T-helper 1 cell (primary cell): ENCODE measurements at regions not wholly inside any gene's neighbourhood (a gene's known extent, or its start where the extent isn't known, plus 50 kb on each side); places are given as distances from the start of the nearest gene placed in this dataset.

Experiments used
- DNase-seq, 5 donors: peaks; one replicate each; pipeline ENCODE4 v3.0.0-alpha.2; 2012 to 2020

DNA sequence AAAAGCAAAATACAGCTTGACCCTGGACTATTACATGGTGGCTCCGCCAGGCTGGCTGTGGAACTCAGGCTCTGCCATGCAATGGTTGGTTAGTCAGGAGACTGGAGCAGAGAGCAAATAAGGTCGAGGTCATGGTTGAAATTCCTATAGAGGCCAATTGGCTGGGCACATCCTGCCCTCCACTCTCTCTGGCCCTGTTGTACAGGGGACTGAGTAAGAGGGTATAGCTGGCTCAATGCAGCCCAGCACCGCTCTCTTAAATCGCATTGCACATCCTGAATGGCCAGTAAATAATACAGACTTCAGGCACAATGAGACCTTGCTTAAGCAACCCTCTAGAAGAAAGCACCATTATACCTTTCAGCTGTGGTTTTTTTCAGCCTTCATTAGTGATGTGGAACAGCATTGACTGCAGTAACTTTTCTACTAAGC is 59.3 kb upstream of the PPP2R5A start:
- no peak for DNase-seq

GRCh38 chr1:212226467-212226866 is 58.7 kb upstream of the PPP2R5A start:
- no peak for DNase-seq

- no peak for DNase-seq
Observed at GRCh38 chr1:212228076-212228475, 57.1 kb upstream of the PPP2R5A start.

GRCh38 chr1:212228591-212229119 is 56.6 kb upstream of the PPP2R5A start:
- DNase-seq = no peak

DNA sequence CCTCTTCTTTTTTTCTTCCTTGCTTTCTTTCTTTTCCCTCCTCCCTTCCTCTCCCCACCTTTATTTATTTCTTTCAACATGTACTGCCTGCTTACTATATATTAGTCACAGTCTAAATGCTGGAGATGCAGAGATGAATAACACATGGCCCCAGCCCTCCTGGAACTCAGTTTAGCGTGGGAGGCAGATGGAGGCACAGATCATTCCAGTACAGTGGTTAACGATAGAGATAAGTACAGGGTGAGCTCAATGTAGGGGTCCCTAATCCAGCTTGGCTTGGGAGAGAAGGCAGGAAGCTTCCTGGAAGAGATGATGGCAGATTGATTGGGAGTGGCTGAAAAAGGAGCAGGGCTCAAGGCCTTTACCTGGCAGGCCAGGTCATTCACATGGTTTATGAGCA is 55.6 kb upstream of the PPP2R5A start:
- DNase-seq = no peak

GRCh38 chr1:212230329-212230728 is 54.9 kb upstream of the PPP2R5A start:
- no peak for DNase-seq

GRCh38 chr1:212231372-212231771 is 53.8 kb upstream of the PPP2R5A start:
- no peak for DNase-seq

GRCh38 chr1:212232090-212232489 is 53.1 kb upstream of the PPP2R5A start:
- no peak for DNase-seq

DNA sequence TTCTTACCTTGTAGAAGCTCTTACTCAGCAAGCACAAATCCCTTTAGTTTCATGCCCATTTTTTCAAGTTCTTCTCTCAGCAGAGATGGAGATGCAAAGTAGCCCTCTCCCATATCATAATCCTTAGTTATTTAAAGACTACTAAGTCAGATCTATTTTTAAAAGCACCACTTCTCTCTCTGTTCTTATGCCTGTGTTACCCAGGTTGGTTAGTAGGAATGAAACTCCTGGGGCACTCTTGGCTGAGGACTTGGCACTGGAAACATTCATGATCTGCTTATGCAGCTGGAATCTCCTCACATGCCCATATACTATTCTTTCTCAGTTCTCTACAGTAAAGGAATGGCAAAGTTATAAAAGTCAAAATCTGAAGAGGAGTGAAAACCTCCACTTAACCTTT is 51.9 kb upstream of the PPP2R5A start:
- DNase-seq = no peak

- peak in 1 of 5 donors; percentile 64 for DNase-seq
Observed at GRCh38 chr1:212234431-212235395, 50.5 kb upstream of the PPP2R5A start.
